IPS-15b (cell line): ENCODE measurements at regions not wholly inside any gene's neighbourhood (a gene's known extent, or its start where the extent isn't known, plus 50 kb on each side); places are given as distances from the start of the nearest gene placed in this dataset.
"Not testable (repeated sequence)": the region's sequence is repeated elsewhere in the genome, so short reads cannot be mapped to it uniquely, and the experiment has no call there.

Source experiments
- H3K27me3 ChIP-seq: one replicate; pipeline ENCODE4 v1.6.1; 2013; ENCODE audit warnings: low read length; ENCODE audit not compliant: control insufficient read depth, insufficient read depth
- H3K36me3 ChIP-seq: one replicate; pipeline ENCODE4 v1.6.1; 2013; ENCODE audit warnings: low read length; ENCODE audit not compliant: control insufficient read depth, insufficient read depth
- H3K4me1 ChIP-seq: one replicate; pipeline ENCODE4 v1.6.1; 2013; ENCODE audit warnings: mild to moderate bottlenecking, low read length; ENCODE audit not compliant: control insufficient read depth, insufficient read depth
- H3K4me3 ChIP-seq: one replicate; pipeline ENCODE4 v1.5.1; 2013; ENCODE audit warnings: low read depth, low read length
- H3K9ac ChIP-seq: one replicate; pipeline ENCODE4 v1.6.1; 2013; ENCODE audit warnings: low read depth, mild to moderate bottlenecking, low read length
- H3K9me3 ChIP-seq: one replicate; pipeline ENCODE4 v1.6.1; 2013; ENCODE audit warnings: mild to moderate bottlenecking, low read length; ENCODE audit not compliant: control insufficient read depth, insufficient read depth

DNA sequence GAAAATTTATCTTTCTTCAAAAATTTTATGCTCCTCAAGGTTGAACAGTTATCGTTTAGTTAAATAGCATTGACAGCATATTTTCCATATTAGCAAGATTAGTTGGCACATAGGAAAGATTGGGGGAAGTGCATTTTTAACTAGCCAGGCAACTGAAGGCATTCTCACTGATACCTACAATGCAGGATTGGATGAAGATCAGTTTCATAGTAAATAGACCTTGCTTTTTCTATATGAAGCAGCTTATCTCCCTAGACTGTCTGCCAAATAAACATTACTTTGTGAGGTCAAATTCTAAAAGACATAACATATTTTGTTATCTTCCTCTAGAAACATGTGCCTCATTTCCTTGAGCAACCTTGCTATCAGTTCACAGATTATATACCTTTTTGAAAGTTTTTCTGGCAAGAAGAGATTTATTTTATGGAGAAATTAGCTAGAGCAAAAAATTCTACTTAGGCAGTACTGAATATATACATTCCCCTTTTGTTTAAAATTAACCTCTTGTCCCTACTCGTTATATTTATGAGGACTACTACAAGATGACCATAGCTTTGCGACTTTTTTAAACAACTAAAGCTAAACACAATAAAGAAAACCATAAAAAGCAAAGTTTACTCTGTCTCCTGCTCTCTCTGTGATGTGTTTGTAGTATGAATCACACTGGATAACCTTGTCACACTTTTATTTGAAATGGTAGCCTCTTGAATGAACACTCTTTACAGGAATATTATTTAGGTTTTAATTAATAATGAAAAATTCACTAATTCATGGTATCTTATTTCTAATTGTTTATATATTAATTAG lies 654.9 kb upstream of the TBL1XR1 start:
- Histone ChIP-seq H3K9me3 (no peaks in the 10 kb centered on the region), H3K4me3 (no peak overlapping the region), H3K9ac (no peak overlapping the region), H3K36me3 (no peaks in the 10 kb centered on the region), H3K4me1 (no peaks in the 10 kb centered on the region), H3K27me3 (no peaks in the 10 kb centered on the region)

DNA sequence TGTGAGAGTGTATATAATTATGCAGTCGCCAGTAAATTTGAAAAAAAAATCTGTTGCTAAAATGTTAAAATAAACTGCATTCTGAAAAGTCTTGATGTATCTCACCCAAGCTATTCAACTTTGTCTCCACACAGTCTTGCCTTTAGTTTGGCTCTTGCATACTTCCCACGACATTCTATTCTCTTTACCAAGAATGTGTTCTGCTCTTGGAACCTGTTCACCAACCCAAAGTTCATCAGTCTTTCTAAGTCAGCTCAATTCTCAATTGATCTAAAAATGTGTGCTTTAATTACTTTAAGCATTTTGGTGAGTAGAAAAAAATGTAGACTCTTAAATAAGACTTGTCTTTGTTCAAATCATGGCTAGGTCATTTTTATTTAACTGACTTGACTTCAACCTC lies 657.7 kb upstream of the TBL1XR1 start:
- Histone ChIP-seq H3K4me3 (no peak overlapping the region), H3K4me1 (no peaks in the 10 kb centered on the region), H3K9me3 (no peaks in the 10 kb centered on the region), H3K27me3 (no peaks in the 10 kb centered on the region), H3K36me3 (no peaks in the 10 kb centered on the region), H3K9ac (no peak overlapping the region)

DNA sequence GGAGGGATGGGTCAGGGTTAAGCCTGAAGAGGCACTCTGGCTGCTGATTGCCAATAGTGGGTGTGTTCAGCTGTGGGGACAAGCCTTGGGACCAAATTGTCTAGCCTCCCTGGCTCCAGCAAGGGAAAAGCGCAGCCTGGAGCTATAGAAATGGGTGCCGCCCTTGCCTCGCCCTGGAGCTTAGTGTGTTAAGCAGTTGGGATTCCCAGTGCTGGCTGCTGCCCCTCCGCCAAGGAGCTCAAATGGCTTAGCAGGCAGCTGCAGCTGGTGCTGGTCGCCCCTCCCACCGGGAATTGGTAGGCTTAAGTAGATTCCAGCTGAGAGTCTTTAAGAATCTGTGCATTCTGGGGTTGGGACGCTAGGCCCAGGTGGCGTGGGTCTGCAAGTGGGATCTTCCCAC lies 662.9 kb upstream of the TBL1XR1 start:
- no peak overlapping the region for H3K4me3 ChIP-seq
- H3K36me3 ChIP-seq, result no peaks in the 10 kb centered on the region
- no peaks in the 10 kb centered on the region for H3K9me3 ChIP-seq
- H3K4me1 ChIP-seq, result no peaks in the 10 kb centered on the region
- H3K9ac ChIP-seq, result no peak overlapping the region
- H3K27me3 ChIP-seq, result no peaks in the 10 kb centered on the region

DNA sequence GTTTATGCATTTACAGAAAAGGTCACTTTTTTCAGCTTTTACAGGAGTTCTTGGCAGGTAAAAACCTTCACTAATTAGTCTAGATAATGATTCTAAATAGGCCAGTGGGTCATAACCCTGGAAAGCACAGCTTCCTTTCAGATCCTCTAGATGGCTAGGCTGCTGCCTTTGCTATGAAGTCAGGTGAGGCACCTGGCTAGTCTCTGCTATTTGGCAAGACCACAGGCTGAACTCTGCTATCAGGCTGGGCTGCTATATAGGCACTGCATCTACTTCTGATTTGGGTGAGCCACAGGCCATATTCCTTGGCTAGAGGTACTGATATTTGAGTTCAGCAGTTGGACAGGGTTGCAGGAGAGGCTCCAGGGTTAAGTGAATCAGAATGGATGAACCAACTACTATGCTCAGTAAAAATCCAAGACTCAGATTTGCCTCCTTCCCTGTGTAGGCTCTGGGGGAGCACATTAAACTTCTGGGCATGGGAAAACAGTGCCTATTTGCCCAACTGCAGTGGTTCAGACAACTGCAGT lies 665.7 kb upstream of the TBL1XR1 start:
- H3K36me3 ChIP-seq, result no peaks in the 10 kb centered on the region
- no peak overlapping the region for H3K9ac ChIP-seq
- H3K27me3 ChIP-seq, result no peaks in the 10 kb centered on the region
- no peaks in the 10 kb centered on the region for H3K4me1 ChIP-seq
- no peak overlapping the region for H3K4me3 ChIP-seq
- no peaks in the 10 kb centered on the region for H3K9me3 ChIP-seq

DNA sequence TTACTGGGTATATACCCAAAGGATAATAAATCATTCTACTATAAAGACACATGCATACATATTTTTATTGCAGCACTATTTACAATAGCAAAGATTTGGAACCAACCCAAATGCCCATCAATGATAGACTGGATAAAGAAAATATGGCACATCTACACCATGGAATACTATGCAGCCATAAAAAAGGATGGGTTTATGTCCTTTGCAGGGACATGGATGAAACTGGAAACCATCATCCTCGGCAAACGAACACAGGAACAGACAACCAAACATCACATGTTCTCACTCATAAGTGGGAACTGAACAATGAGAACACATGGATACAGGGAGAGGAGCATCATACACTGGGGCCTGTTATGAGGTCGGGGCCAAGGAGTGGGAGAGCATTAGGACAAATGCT lies 665.0 kb upstream of the KCNMB2 start:
- H3K36me3 ChIP-seq, H3K9me3 ChIP-seq, H3K4me3 ChIP-seq: not testable (repeated sequence)

GRCh38 chr3:177878192-177878591 lies 658.0 kb upstream of the KCNMB2 start:
- Histone ChIP-seq H3K4me3 (no peak overlapping the region), H3K36me3 (no peaks in the 10 kb centered on the region), H3K4me1 (no peaks in the 10 kb centered on the region), H3K9ac (no peak overlapping the region), H3K27me3 (no peaks in the 10 kb centered on the region), H3K9me3 (no peaks in the 10 kb centered on the region)

More for the DNA sequence above, 665.0 kb upstream of the KCNMB2 start:
- H3K9ac ChIP-seq, H3K4me1 ChIP-seq, H3K27me3 ChIP-seq: not testable (repeated sequence)

DNA sequence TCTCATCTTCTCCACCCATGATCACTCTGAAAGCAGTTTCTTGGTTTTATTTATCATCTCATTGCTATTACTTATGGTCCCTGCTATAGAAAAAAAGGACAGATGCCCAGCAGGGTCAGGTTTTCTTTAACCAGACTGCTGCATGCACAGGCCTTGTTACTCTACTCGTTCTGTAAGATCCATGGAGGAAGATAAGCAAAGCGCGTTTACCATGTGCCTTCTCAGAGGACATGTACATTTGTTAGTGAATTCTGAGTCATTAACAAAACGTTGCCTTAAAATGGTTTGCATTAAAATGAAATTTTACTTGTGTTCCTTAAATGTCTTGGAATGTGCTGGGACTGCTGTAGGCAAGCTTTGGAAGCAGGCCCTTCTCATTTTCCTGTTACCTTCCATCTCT lies 657.3 kb upstream of the KCNMB2 start:
- Histone ChIP-seq H3K9ac (no peak overlapping the region), H3K4me3 (no peak overlapping the region), H3K9me3 (no peaks in the 10 kb centered on the region), H3K27me3 (no peaks in the 10 kb centered on the region), H3K36me3 (no peaks in the 10 kb centered on the region), H3K4me1 (no peaks in the 10 kb centered on the region)

GRCh38 chr3:177881351-177881750 lies 654.9 kb upstream of the KCNMB2 start:
- H3K4me3 ChIP-seq, result no peak overlapping the region
- H3K36me3 ChIP-seq, result no peaks in the 10 kb centered on the region
- no peaks in the 10 kb centered on the region for H3K9me3 ChIP-seq
- H3K9ac ChIP-seq, result no peak overlapping the region
- no peaks in the 10 kb centered on the region for H3K27me3 ChIP-seq
- H3K4me1 ChIP-seq, result peaks cover 2% of the 10 kb centered on the region

- H3K9me3 ChIP-seq, result no peaks in the 10 kb centered on the region
Measured at GRCh38 chr3:177882124-177882648, 654.0 kb upstream of the KCNMB2 start.

GRCh38 chr3:177883091-177883490 lies 653.1 kb upstream of the KCNMB2 start:
- H3K27me3 ChIP-seq, result no peaks in the 10 kb centered on the region
- no peak overlapping the region for H3K9ac ChIP-seq
- H3K4me3 ChIP-seq, result no peak overlapping the region
- H3K4me1 ChIP-seq, result peaks cover 2% of the 10 kb centered on the region
- H3K9me3 ChIP-seq, result no peaks in the 10 kb centered on the region
- H3K36me3 ChIP-seq, result no peaks in the 10 kb centered on the region

More at GRCh38 chr3:177882124-177882648, 654.0 kb upstream of the KCNMB2 start:
- no peak overlapping the region for H3K9ac ChIP-seq
- no peak overlapping the region for H3K4me3 ChIP-seq
- H3K27me3 ChIP-seq, result no peaks in the 10 kb centered on the region
- peaks cover 2% of the 10 kb centered on the region for H3K4me1 ChIP-seq
- H3K36me3 ChIP-seq, result no peaks in the 10 kb centered on the region

GRCh38 chr3:177883957-177884356 lies 652.3 kb upstream of the KCNMB2 start:
- H3K4me3 ChIP-seq, result no peak overlapping the region
- peaks cover 2% of the 10 kb centered on the region for H3K4me1 ChIP-seq
- H3K27me3 ChIP-seq, result no peaks in the 10 kb centered on the region
- H3K9ac ChIP-seq, result no peak overlapping the region
- no peaks in the 10 kb centered on the region for H3K36me3 ChIP-seq
- no peaks in the 10 kb centered on the region for H3K9me3 ChIP-seq

GRCh38 chr3:177885063-177885462 lies 651.2 kb upstream of the KCNMB2 start:
- Histone ChIP-seq H3K9me3 (no peaks in the 10 kb centered on the region), H3K4me3 (no peak overlapping the region), H3K36me3 (no peaks in the 10 kb centered on the region)

More at GRCh38 chr3:177885063-177885462, 651.2 kb upstream of the KCNMB2 start:
- Histone ChIP-seq H3K9ac (no peak overlapping the region), H3K27me3 (no peaks in the 10 kb centered on the region), H3K4me1 (peaks cover 2% of the 10 kb centered on the region)
